ENCODE measurements at regions not wholly inside any gene's neighbourhood (a gene's known extent, or its start where the extent isn't known, plus 50 kb on each side); places are given as distances from the start of the nearest gene placed in this dataset.

DNA sequence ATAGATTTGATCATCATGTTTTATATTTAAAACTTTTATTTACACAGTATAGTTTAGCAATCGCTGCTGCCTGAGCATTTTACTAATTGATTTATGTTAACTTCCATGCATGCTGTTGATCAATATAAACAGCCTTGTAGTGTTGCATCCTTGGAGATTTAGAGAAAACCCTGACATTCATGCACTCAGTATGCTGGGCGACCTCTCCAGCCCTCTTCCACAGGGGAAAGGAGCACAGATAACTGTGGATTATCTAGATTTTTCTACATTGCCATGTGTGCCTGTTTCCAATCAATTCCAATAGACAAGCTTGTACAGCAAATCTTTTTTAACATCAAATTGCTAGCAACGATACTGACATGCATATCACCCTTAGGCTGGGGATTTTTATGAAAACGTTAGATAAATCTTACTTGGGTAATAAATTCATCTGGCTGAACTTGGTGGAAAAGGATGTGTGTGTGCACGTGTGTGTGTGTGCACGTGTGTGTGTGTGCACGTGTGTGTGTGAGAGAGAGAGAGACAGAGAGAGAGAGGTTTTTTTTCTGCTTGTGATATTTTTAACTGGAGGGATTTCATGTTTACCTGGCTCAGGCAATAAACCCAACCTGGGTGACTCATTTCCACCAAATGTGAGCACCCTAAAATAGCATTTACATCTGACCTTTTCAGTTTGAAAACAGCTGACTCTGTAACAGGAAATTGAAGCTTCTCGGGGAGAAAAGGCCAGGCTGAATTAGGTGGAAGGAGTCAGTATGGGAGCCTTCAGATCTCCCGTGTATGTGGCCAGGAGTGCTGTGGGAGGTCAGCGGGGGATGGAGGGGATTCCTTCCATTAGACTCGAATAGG is 339.8 kb downstream of the PRDM2 start:
- DNase-seq (ENCODE audit: low spot score), result no peak

DNA sequence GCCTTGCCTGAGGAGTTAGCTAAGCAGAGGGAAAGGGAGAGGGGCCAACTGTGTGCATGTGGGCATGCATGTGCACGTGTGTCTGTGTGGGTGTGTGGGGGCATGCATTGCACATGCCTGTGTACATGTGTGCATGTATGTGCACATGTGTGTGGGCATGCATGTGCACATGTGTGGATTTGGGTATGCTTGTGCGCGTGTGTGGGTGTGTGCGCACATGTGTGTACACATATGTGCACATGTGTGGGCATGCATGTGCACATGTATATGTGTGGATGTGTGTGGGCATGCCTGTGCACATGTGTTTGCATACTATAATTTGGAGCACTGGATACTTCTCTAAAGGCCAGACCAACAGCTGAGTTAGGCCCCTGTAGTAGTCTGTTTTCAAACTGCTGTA is 350.0 kb downstream of the PRDM2 start:
- no peak for DNase-seq (ENCODE audit: low spot score)

DNA sequence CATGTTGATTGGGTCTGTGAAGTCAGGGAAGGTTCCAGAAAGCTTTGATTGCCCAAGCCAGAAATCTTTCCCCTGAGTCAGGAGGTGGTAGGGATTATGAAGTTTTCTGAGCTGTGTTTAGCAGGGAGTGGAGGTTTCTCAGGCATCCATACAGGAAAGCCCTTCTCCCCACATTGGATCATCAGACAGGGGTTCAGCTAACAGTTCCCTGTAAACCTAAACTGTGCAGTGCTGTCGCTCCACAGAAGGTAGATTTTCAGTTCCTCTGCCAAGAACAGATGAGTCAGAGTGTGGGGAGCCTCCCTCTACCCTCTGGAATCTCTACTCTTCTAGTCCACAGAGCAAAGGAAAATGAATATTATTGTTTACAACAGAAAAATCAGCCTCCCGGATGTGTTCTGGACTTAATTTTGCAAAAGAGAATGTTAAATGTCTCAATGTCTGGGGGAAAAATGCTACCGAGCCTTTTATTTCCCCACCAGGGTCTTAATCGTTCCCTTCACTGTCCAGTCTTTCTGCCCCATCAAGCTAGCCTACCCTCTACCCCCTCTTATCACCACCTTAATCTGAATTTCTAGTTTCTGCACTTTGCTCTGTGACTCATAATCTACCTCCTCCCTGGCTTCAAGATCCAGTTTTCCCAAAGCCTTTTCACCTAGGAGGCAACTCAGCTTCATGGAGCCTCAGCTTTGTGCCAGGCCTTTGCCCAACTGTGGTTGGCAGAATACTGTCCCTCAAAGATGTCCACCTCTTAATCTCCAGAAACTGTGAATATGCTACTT is 355.6 kb downstream of the PRDM2 start:
- DNase-seq (ENCODE audit: low spot score), result no peak

- no peak for DNase-seq (ENCODE audit: low spot score)
Measured at GRCh38 chr1:14057640-14058039, 357.7 kb downstream of the PRDM2 start.

- DNase-seq (ENCODE audit: low spot score), result no peak
Measured at GRCh38 chr1:14061204-14061603, 361.2 kb downstream of the PRDM2 start.

- DNase-seq (ENCODE audit: low spot score), result no peak
Measured at GRCh38 chr1:14061722-14062121, 361.7 kb downstream of the PRDM2 start.

- DNase-seq (ENCODE audit: low spot score), result no peak
Measured at GRCh38 chr1:14062669-14063068, 362.7 kb downstream of the PRDM2 start.

DNA sequence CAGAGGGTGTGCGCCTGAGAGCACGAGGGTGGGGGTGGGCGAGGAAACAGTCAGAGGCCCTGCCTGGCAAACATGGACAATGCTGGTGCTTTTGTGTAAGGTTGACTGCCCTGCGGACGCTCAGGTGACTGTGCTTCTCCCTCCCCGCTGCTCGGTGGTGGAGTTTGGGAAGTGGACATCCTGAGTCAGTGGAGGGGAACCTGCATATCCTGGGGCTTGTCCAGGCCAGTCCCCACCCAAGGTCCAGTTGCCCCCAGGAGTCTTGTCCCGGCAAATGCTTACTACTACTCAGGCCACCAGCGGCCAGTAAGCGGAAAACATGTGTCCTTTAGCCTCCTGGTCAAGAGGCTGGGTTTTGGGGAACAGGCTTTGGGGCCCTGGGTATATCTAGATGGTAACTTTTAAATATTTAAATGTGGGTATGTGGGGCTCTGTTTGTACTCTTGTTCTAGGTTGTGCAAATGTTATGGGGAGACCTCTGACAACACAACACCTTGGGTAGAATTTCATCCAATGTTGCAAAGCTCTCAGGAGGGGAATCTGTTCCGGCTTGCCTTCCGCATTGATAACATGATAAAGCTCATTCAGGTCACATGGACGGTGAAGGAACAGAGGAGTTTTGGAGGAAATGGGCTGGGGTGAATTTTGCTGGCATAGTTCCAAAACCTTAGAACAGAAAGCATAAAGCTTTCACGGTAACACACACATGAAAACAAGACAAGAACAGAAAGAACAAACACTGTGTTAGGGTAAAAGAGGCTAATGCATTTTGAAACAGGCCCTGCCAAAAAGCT is 364.9 kb downstream of the PRDM2 start:
- no peak for DNase-seq (ENCODE audit: low spot score)

DNA sequence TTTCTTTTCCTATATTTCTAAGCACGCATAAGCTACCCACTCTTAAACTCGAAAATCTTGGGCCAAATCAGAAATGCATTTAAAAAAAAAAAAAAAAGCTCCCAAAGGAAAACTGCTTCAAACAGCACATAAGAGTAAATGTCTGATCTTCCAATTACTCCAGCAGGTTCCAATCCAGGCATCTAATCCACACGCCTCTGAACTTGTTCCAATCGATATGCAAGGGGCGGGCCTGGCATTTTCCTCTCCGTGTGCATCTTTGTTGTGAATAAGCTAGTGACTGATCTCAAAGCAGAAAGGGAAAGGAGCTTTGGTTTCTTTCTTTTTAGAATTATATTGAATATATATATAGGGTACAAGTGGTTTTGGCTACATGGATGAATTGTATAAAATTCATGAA is 365.5 kb downstream of the PRDM2 start:
- DNase-seq (ENCODE audit: low spot score), result no peak

- no peak for DNase-seq (ENCODE audit: low spot score)
Measured at GRCh38 chr1:14067036-14067435, 367.0 kb downstream of the PRDM2 start.

DNA sequence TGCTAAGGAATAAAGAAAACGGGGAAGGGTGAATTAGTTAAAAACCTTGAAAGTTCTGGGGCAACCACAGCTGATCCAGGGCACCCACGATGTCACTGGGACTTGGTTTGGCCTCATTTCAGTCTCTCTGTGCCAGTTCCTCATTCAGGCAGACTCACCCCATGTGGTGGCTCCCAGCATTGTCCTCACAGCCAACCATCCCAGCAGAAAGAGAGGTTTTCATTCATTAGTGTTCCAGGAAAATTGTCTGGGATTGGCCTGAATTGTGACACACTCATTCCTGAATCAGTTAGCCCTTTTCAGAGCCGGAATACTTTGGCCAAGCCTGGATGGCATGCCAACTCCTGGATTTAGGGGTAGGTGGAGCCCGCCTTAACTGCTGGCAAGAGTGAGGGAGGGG is 367.7 kb downstream of the PRDM2 start:
- DNase-seq (ENCODE audit: low spot score), result no peak

- no peak for DNase-seq (ENCODE audit: low spot score)
Measured at GRCh38 chr1:14071581-14071980, 371.6 kb downstream of the PRDM2 start.

- no peak for DNase-seq (ENCODE audit: low spot score)
Measured at GRCh38 chr1:14080653-14081052, 380.7 kb downstream of the PRDM2 start.

DNA sequence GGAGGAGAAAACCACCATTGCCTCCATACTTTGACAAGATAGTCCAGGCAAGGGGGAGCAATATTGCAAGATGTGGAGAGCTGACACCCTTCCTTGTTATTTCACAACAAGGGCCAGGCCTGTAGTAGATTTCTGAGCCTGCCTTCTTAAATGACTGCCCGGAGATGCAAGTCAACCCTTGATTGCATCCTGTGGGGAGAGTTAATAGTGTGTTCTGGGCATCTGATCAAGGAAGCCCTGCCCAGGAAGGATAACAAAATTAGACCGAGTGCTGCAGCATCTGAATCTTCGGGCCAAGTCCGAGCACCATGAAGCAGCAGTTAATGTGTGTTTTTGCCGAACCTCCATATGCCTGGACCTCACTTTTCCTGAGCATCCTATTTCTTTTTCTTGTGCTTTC is 382.3 kb downstream of the PRDM2 start:
- no peak for DNase-seq (ENCODE audit: low spot score)

- DNase-seq (ENCODE audit: low spot score), result no peak
Measured at GRCh38 chr1:14083277-14083676, 383.3 kb downstream of the PRDM2 start.

- no peak for DNase-seq (ENCODE audit: low spot score)
Measured at GRCh38 chr1:14083706-14084105, 383.7 kb downstream of the PRDM2 start.

- DNase-seq (ENCODE audit: low spot score), result no peak
Measured at GRCh38 chr1:14090062-14090461, 390.1 kb downstream of the PRDM2 start.

DNA sequence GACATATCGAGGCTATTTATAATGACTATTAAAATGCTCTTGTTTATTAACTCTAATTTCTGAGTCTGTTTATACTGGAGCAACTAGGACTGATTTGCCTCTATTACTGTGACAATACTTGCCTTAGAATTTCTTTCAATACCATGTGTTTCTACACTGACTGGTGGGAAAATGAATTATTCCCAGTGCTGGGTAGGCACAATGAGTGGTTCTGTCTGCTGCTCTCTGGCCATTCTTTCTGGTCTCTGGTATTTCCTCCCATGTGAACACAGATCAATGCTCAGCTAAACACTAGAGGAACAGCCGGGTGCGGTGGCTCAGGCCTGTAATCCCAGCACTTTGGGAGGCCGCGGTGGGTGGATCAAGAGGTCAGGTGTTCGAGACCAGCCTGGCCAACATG is 390.5 kb downstream of the PRDM2 start:
- no peak for DNase-seq (ENCODE audit: low spot score)

DNA sequence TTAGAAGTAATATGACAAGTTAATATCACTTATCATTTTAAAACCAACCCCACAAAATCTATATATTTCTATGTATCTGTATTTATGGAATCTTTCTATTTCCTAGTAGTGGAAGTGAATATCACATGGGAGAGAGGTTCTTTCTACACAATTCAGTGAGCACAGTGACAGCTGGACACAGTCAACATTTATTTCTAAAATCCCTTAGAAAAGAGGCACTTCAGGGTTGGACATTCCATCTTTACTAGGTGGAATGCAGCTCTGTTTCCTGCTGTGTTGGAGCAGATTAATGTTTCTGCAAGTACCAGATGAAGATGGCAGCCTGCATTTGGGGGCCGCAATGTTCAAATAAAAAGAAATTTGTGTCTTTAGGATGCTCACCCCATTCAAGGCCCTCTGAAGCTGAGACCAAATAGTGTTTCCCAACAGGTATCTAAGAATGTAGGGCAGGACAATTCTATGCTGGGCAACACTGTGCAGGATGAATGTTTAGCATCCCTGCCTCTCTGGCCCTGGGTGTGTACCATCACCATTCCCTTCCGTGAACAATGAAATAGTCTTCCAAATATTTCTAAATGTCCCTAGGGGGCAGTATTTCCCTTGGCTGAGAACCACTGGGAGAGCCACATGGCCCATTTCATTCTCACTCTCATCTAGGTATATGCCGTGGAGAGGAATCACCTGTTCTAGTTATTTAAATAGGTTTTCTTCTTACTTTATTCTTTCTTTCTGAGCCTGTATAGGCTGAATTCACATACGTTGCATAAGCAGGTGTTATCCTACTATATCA is 394.8 kb downstream of the PRDM2 start:
- no peak for DNase-seq (ENCODE audit: low spot score)

DNA sequence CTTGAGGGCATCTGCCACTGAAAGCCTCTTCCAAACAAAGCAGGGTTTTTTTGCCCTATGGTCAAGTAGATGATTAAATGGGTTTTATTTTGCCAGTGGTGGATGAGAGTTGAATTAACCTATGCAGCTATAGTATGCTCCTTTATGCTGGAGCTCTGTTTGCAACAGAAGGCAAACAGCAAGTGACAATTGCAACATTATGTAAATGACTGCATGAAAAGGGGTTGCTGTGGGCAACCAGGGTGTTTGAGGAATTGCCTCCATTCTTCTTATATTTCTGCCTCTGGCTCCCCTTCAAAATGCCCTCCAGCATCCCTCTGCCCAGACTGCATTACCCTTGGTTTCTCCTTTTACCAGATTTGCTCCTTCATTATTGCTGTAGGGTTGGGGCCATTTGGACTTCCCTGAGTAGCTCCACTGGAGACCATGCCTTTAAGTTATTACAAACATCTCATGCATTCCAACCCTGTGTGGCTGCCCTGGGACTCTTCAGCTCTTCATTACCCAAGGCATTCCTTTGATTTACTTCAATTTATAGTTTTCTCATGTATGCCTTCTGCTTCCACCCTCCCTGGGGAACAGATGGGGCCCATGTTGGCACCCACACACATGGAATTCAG is 398.4 kb downstream of the PRDM2 start:
- no peak for DNase-seq (ENCODE audit: low spot score)

- no peak for DNase-seq (ENCODE audit: low spot score)
Measured at GRCh38 chr1:14100444-14100843, 400.5 kb downstream of the PRDM2 start.
